ENCODE measurements at regions not wholly inside any gene's neighbourhood (a gene's known extent, or its start where the extent isn't known, plus 50 kb on each side); places are given as distances from the start of the nearest gene placed in this dataset.

DNA sequence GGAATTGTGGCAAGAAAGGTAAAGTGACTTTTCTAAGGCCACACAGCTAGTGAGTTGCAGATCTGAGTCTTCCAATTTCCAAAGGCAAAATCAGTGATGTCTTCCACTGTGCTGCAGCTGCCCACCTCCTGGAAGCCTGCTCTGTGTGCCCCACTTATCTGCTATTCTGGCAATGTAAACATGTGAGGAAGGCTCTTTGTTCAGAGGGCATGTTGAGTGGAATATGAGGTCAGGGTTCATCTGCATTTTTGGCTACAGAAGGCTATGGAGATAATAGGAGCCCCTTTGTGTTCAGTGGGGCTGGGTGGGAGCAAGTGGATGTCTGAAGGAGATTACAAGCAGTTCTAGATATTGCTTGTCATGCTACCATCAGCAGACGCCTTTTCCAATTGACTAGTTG, 396.2 kb downstream of the BUD13 start:
- Histone ChIP-seq H3K4me1 (replicated peaks in 1 of 2) (no peaks in the 10 kb centered on the region), H3K9me3 (replicated peaks in 1 of 3) (no peaks in the 10 kb centered on the region), H3K27me3 (no peaks in the 10 kb centered on the region), H3K27ac (no peak overlapping the region), H3K4me3 (no peak overlapping the region), H3K36me3 (replicated peaks in 1 of 2) (no peaks in the 10 kb centered on the region)
- DNase-seq = no peak
- TF ChIP-seq, protein P1, sequence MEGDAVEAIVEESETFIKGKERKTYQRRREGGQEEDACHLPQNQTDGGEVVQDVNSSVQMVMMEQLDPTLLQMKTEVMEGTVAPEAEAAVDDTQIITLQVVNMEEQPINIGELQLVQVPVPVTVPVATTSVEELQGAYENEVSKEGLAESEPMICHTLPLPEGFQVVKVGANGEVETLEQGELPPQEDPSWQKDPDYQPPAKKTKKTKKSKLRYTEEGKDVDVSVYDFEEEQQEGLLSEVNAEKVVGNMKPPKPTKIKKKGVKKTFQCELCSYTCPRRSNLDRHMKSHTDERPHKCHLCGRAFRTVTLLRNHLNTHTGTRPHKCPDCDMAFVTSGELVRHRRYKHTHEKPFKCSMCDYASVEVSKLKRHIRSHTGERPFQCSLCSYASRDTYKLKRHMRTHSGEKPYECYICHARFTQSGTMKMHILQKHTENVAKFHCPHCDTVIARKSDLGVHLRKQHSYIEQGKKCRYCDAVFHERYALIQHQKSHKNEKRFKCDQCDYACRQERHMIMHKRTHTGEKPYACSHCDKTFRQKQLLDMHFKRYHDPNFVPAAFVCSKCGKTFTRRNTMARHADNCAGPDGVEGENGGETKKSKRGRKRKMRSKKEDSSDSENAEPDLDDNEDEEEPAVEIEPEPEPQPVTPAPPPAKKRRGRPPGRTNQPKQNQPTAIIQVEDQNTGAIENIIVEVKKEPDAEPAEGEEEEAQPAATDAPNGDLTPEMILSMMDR (IDR thresholded peaks at IDR 0.05) = no peak
- TF ChIP-seq POLR2A (IDR thresholded peaks at IDR 0.05) = no peak
- 65 to 83% (median 72%) methylated on average over 1 of the region's 1 CpG for WGBS, 4 donors
- intact Hi-C loops (cut with DNase I) = no loop called here

DNA sequence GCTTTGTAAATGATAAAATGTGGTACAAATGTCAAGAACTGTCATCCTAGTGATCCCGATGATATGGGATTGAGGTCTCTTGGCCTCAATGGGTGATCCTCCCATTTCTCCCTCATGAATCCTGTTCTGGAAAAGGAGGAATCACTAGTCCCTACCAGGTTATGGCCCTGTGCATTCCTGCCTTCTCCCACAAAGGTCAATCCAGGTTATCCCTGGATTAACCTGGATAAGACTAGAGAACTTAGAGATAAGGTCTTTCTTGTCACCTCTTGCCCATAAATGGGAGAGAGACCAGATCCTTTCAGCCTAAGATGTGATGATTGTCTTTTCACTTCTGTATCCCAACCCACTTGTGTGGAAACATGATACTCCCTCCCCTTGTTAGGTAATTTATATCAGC, 396.7 kb downstream of the BUD13 start:
- no peaks in the 10 kb centered on the region for H3K36me3 ChIP-seq (replicated peaks in 1 of 2)
- TF ChIP-seq, protein P1 (IDR thresholded peaks at IDR 0.05) = no peak
- no peak for TF ChIP-seq POLR2A (IDR thresholded peaks at IDR 0.05)
- no peak for DNase-seq
- H3K9me3 ChIP-seq (replicated peaks in 1 of 3) = no peaks in the 10 kb centered on the region
- H3K4me1 ChIP-seq (replicated peaks in 1 of 2) = no peaks in the 10 kb centered on the region
- intact Hi-C loops (cut with DNase I) = no loop called here
- no peak overlapping the region for H3K27ac ChIP-seq
- no peak overlapping the region for H3K4me3 ChIP-seq
- no peaks in the 10 kb centered on the region for H3K27me3 ChIP-seq
- 79 to 94% (median 89%) methylated on average over 1 of the region's 1 CpG for WGBS, 4 donors

DNA sequence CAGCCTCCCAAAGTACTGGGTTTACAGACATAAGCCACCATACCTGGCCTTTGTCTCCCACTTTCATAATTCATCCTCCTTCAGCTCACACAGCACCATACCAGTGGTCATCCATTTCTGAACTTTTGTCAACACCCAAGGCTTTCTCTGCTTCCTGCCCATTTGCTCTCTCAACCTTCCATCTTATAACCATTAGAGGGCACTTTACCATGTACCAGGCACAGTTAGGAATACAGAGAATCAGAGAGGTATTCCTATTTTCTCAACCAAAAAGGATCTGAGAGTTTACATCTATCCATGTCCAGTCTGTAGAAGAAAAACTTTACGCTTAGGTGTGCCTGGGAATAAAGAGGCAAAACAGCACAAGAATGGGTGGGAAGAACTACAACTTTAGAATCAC, 397.6 kb downstream of the BUD13 start:
- TF ChIP-seq, protein P1 (IDR thresholded peaks at IDR 0.05) = no peak
- no peak for TF ChIP-seq POLR2A (IDR thresholded peaks at IDR 0.05)
- WGBS, 4 donors = 88 to 100% (median 97%) methylated on average over 1 of the region's 1 CpG
- no peak overlapping the region for H3K4me3 ChIP-seq
- no peaks in the 10 kb centered on the region for H3K27me3 ChIP-seq
- intact Hi-C loops (cut with DNase I) = no loop called here
- no peaks in the 10 kb centered on the region for H3K4me1 ChIP-seq (replicated peaks in 1 of 2)
- H3K9me3 ChIP-seq (replicated peaks in 1 of 3) = no peaks in the 10 kb centered on the region
- no peak overlapping the region for H3K27ac ChIP-seq
- H3K36me3 ChIP-seq (replicated peaks in 1 of 2) = no peaks in the 10 kb centered on the region
- no peak for DNase-seq

DNA sequence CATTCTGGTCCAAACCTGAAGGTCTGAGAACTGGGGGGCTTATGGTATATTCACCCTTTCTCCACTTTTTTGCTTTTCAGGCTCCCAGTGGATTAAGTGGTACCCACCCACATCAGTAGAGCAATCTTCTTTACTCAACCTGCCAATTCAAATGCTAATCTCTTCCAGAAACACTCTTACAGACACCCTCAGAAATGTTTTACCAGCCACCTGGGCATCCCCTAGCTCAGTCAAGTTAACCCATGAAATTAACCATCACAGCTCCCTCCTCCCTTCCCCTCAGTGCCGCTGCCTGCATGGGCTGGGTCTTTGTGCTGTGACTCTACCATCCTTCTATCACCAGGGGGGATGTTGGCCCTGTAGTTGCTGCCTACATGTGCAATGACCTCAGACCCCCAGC, 398.7 kb downstream of the BUD13 start:
- no peak for DNase-seq
- Histone ChIP-seq H3K4me1 (replicated peaks in 1 of 2) (no peaks in the 10 kb centered on the region), H3K4me3 (no peak overlapping the region), H3K9me3 (replicated peaks in 1 of 3) (no peaks in the 10 kb centered on the region), H3K27ac (no peak overlapping the region), H3K27me3 (no peaks in the 10 kb centered on the region), H3K36me3 (replicated peaks in 1 of 2) (no peaks in the 10 kb centered on the region)
- intact Hi-C loops (cut with DNase I) = no loop called here
- WGBS, 4 donors = 89 to 100% (median 94%) methylated on average over 1 of the region's 1 CpG
- TF ChIP-seq, protein P1 (IDR thresholded peaks at IDR 0.05) = no peak
- TF ChIP-seq POLR2A (IDR thresholded peaks at IDR 0.05) = no peak
